NB4 (cell line): ENCODE measurements at regions not wholly inside any gene's neighbourhood (a gene's known extent, or its start where the extent isn't known, plus 50 kb on each side); places are given as distances from the start of the nearest gene placed in this dataset.

Experiments used
- CTCF ChIP-seq: IDR thresholded peaks from one replicate; pipeline ENCODE4 v1.5.1; 2012; ENCODE audit warnings: low read depth, low read length
- POLR2A ChIP-seq: IDR thresholded peaks from 2 replicates; pipeline ENCODE4 v1.6.1; 2011; ENCODE audit warnings: mild to moderate bottlenecking; ENCODE audit not compliant: insufficient read length; ENCODE audit errors: extremely low read depth

- TF ChIP-seq POLR2A (no peak), CTCF (no peak)
These were observed 322.8 kb downstream of the EDEM1 start for GRCh38 chr3:5510300-5510699.
